ENCODE measurements at regions not wholly inside any gene's neighbourhood (a gene's known extent, or its start where the extent isn't known, plus 50 kb on each side); places are given as distances from the start of the nearest gene placed in this dataset.

GRCh38 chr9:96021551-96022444 is 146.3 kb downstream of the ERCC6L2 start:
- no peak for TF ChIP-seq POLR2AphosphoS5 (IDR thresholded peaks at IDR 0.05)
- TF ChIP-seq CTCF (IDR thresholded peaks at IDR 0.05; ENCODE audit: poor library complexity, severe bottlenecking): no peak
- TF ChIP-seq RAD21 (conservative IDR thresholded peaks at IDR 0.05): no peak

Measured in neural cell (in vitro differentiated cells).